ENCODE measurements at regions not wholly inside any gene's neighbourhood (a gene's known extent, or its start where the extent isn't known, plus 50 kb on each side); places are given as distances from the start of the nearest gene placed in this dataset.

DNA sequence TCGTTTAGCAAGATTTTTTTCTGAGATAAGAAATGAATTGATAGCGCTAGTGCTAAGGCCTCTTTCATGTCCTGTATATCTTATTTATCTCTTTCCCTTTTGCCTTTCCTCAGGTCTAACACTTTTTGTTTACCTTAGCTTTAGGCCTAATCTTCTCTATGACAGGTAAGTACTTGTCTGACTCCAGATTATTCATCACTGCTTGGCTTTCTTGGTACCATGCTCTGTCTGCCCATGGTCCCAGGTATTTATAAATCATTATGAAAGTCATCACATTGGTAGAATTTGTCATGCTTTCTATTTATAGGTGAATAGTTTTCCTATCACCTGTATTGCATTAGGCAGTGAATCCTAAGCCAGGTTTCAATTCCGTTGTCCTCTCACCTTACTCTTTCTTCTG is 99.5 kb upstream of the CTSO start:
- H3K9me3 Mint-ChIP-seq: no peaks in the 10 kb centered on the region
- CTCF ChIA-PET: no interaction called here
- H3K27ac Mint-ChIP-seq: no peak overlapping the region
- no peak for DNase-seq
- no peaks in the 10 kb centered on the region for H3K27me3 Mint-ChIP-seq
- H3K4me3 Mint-ChIP-seq: no peak overlapping the region
- H3K36me3 Mint-ChIP-seq: no peaks in the 10 kb centered on the region
- H3K4me1 Mint-ChIP-seq: no peaks in the 10 kb centered on the region

DNA sequence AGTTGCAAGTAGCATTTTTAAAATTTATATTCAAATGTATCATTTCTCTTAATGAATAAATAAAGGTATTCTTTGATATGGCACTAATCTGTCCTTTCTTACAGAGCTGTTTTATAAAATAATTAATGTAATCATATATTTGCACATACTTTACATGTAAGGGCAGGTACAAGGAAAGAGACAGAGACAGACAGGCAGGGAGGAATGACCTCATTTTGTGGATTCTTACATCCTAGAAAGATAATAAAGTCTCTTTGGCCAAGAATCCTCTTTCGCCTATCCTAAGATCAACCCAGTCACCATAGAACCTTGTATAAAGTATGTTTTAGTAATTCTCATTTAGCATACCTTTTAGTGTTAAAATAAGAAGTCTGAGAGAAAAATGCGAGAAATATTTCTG is 98.5 kb upstream of the CTSO start:
- Mint-ChIP-seq H3K27ac (no peak overlapping the region), H3K27me3 (no peaks in the 10 kb centered on the region), H3K36me3 (no peaks in the 10 kb centered on the region), H3K4me1 (no peaks in the 10 kb centered on the region), H3K9me3 (no peaks in the 10 kb centered on the region), H3K4me3 (no peak overlapping the region)
- CTCF ChIA-PET: no interaction called here
- DNase-seq: no peak

DNA sequence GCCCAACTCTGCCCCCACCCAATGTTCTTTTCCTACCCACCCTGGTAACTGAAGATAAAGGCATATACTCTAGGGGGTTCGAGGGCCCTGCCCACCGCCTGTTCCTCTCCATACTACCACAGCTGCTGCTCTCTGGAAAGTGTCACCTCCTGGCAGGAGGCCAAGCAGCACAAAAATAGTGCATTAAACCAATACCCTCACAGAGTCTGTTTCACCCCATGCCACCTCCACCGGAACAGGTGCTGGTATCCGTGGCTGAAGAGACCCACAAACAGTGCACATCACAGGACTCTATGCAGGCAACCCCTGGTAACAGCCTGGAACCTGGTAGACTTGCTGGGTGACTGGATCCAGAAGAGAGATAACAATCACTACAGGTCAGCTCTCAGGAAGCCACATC is 85.1 kb upstream of the CTSO start:
- Mint-ChIP-seq H3K36me3 (no peaks in the 10 kb centered on the region), H3K4me1 (no peaks in the 10 kb centered on the region), H3K4me3 (no peak overlapping the region), H3K27me3 (no peaks in the 10 kb centered on the region), H3K27ac (no peak overlapping the region), H3K9me3 (no peaks in the 10 kb centered on the region)
- CTCF ChIA-PET: no interaction called here
- no peak for DNase-seq

DNA sequence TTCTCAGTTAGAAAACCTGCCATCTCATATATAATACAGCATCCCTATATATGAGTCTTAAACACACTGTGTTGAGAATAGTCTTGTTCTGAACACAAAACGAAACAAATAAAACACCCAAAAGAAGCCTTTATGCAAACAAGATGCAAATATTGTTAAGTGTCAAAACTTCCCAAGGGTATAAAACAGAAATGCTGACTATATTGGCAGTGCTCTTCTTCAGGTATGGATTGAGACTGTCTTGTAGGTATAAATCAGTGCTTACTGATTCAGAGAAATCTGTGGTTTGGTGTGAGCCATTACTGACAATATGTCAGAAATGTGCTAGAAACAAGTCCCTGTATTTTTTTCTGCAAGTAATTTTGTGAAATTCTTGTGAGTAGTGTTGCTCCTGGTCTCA is 82.8 kb upstream of the CTSO start:
- Mint-ChIP-seq H3K9me3 (no peaks in the 10 kb centered on the region), H3K36me3 (no peaks in the 10 kb centered on the region), H3K27me3 (no peaks in the 10 kb centered on the region), H3K4me3 (no peak overlapping the region), H3K4me1 (no peaks in the 10 kb centered on the region), H3K27ac (no peak overlapping the region)
- DNase-seq: no peak
- CTCF ChIA-PET: no interaction called here

DNA sequence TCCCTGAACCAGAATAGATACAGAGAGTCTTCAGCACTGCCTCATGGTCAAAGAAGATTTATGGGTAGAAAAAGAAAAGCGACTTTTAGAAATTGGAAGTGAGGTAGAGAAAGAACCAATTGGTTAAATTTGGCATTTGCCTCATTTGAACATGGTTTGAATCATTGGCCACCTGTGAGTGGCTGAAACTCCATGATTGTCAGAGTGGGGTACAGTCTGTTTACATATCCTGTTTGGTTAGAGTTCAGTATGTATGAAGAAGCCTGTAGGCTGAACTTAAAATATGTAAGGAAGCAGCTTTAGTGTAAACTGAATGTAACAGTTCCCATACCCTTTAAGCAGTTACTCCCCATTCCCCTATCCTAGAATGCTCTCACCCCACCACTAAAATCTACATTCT is 76.0 kb upstream of the CTSO start:
- H3K4me1 Mint-ChIP-seq: no peaks in the 10 kb centered on the region
- no peaks in the 10 kb centered on the region for H3K36me3 Mint-ChIP-seq
- no peak overlapping the region for H3K4me3 Mint-ChIP-seq
- H3K27me3 Mint-ChIP-seq: no peaks in the 10 kb centered on the region
- no peak overlapping the region for H3K27ac Mint-ChIP-seq
- no peaks in the 10 kb centered on the region for H3K9me3 Mint-ChIP-seq
- CTCF ChIA-PET: no interaction called here
- DNase-seq: no peak

DNA sequence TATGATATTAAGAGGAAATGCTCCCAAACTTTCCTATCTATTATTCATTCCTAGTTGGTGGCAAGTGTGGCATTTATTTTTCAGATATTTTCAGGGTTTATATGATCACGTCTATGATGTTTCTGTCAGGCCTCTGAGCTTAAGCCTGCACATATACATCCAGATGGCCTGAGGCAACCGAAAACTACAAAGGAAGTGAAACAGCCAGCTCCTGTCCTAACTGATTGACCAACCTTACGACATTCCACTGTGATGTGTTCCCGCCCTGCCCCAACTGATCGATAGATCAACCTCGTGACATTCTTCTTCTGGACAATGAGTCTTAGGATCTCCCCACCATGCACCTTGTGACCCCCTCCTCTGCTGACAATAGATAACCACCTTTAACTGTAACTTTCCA is 67.6 kb upstream of the CTSO start:
- Mint-ChIP-seq H3K9me3 (no peaks in the 10 kb centered on the region), H3K27ac (no peak overlapping the region), H3K4me3 (no peak overlapping the region), H3K27me3 (no peaks in the 10 kb centered on the region), H3K4me1 (no peaks in the 10 kb centered on the region), H3K36me3 (no peaks in the 10 kb centered on the region)
- CTCF ChIA-PET: no interaction called here
- DNase-seq: no peak

DNA sequence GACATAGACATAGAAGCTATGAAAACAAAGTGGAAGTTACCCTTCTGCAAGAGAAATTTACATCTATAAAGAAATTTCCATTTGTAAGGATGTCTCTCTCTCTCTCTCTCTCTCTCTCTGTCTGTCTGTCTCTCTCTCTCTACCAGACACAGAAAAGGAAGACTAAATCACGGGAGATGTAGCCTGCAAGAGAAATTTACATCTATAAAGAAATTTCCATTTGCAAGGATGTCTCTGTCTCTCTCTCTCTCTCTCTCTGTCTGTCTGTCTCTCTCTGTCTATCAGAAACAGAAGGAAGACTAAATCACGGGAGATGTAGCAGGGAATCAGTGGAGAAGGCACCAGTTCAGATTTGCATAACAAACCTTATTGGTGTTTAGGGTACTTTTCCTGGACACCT is 65.6 kb upstream of the CTSO start:
- CTCF ChIA-PET: interaction anchor here (0.7 kb wide), 1 partner anchor 165 kb away, joined by 3 read pairs; no protein-coding TSS in a partner anchor
- Mint-ChIP-seq H3K4me1 (no peaks in the 10 kb centered on the region), H3K4me3 (no peak overlapping the region), H3K9me3 (no peaks in the 10 kb centered on the region), H3K36me3 (no peaks in the 10 kb centered on the region), H3K27ac (no peak overlapping the region), H3K27me3 (no peaks in the 10 kb centered on the region)
- DNase-seq: no peak

DNA sequence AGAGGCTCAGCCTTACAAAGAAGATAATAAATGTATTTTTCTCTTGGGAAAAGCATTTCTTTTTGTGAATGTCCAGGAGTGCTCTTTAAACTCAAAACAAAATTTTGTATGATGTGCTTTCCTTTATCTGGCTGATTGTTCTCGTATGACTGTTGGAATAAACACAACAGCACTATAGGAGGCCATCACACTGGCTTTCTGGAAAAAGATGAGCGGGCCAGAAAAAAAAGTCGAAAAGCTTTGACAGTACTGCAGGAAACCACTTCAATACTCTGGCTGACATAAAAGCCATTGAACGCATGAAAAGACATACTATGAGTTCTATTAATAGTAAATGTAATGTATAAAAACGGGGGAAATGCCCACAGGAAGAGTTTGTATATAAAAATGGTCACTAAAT is 64.7 kb upstream of the CTSO start:
- no peaks in the 10 kb centered on the region for H3K9me3 Mint-ChIP-seq
- CTCF ChIA-PET: interaction anchor here (0.7 kb wide), 1 partner anchor 164 kb away, joined by 3 read pairs; no protein-coding TSS in a partner anchor
- no peaks in the 10 kb centered on the region for H3K27me3 Mint-ChIP-seq
- H3K27ac Mint-ChIP-seq: no peak overlapping the region
- no peak overlapping the region for H3K4me3 Mint-ChIP-seq
- H3K36me3 Mint-ChIP-seq: no peaks in the 10 kb centered on the region
- no peak for DNase-seq
- no peaks in the 10 kb centered on the region for H3K4me1 Mint-ChIP-seq

DNA sequence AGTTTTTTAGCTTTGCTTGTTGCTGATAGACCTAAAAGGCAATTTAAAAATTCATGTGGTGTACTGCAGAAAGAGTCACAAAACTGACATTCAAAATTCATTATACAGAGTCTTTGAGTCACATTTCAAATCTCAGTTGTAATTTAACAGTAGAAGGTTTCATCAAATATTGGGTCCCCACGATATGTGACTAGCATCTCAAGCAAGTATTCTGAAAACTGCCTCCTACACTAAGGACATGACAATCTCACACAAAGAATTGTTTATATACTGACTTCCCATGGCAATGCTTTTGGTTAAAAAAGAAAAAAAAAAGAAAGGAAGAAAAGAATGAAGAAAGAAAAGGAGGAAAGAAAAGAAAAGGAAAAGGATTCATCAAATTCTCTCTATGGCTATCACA is 62.1 kb upstream of the CTSO start:
- DNase-seq: no peak
- Mint-ChIP-seq H3K27me3 (no peaks in the 10 kb centered on the region), H3K4me3 (no peak overlapping the region), H3K9me3 (no peaks in the 10 kb centered on the region), H3K36me3 (no peaks in the 10 kb centered on the region), H3K27ac (no peak overlapping the region), H3K4me1 (no peaks in the 10 kb centered on the region)
- CTCF ChIA-PET: no interaction called here

DNA sequence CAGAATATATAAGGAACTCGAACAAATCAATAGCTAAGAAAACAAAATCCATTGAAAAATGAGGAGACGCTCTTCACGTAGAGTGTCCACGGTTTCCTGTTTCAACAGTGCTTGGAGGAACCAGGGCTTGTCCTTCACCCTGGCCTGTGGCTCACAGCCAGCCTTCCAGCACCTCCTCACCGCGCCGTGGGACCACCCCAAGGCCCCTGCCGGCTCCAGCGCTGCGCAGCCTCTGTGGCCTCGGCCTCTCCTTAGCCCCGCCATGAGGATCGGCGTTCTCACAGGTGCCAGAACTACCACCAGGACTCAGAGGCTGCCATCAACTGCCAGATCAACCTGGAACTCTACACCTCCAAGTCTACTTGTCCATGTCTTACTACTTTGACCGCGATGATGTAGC is 52.5 kb upstream of the CTSO start:
- Mint-ChIP-seq H3K36me3 (no peaks in the 10 kb centered on the region), H3K9me3 (no peaks in the 10 kb centered on the region), H3K4me3 (no peak overlapping the region), H3K27me3 (no peaks in the 10 kb centered on the region), H3K4me1 (no peaks in the 10 kb centered on the region), H3K27ac (no peak overlapping the region)
- no peak for DNase-seq
- CTCF ChIA-PET: no interaction called here
